ENCODE measurements at regions not wholly inside any gene's neighbourhood (a gene's known extent, or its start where the extent isn't known, plus 50 kb on each side); places are given as distances from the start of the nearest gene placed in this dataset.

DNA sequence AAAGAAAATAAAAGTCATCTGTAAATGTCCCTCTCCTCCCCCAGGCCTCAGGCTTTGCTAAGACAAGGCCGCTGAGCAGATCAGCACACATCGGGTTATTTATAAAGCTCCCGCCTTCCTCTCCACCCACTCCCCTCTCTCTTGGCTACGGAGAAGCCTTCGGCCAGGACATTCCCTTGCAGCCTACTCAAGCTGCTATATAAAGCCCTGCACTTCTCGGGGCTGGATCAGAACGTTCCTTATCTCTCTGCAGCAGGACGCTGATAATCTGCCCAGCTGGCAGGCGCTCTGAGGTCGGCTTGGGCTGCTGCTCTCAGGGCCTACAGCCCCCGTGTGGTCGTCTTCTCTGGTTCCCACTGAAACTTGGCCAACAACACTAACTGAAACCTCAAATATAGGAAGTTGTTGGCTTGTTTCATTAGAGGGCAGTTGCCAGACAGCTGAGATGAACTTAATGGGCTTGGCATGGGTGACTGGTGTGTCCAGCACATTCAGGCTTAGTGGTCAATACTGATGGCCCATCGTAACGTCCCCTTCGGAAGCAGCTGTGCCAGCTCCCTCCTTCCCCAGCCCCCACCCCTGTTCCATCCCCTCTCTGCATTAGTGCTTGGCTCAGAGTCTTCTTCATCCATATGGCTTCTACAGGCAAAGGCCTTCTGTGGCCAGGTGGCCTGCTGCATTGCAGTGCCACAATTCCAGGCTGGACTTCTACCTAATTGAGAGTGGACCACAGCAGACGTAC is 64.6 kb downstream of the IER5 start:
- H3K27ac ChIP-seq (ENCODE audit: poor library complexity, severe bottlenecking): no peak overlapping the region

DNA sequence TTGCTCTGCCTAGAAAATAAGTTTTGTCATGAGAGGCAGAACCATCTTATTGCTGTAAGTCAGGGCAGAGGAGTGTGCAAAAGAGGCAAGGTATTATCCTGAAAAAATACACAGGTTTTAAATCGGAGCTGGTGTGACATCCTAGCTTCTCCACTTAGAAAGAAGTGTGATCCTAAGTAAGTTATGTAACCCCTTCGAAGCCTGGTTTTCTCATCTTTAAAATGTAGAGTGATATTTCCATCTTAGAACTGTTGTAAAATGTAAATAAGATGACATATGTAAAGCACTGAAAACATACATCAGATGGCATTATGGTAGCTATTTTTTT is 65.1 kb downstream of the IER5 start:
- peaks cover 3% of the 10 kb centered on the region for H3K9me3 ChIP-seq (ENCODE audit: severe bottlenecking)
- DNase-seq (ENCODE audit: low spot score) (no peak), ATAC-seq (ENCODE audit: low read depth) (no peak)
- TF ChIP-seq CTCF (IDR thresholded peaks at IDR 0.05; ENCODE audit: poor library complexity, severe bottlenecking): no peak
- H3K27ac ChIP-seq (ENCODE audit: poor library complexity, severe bottlenecking): no peak overlapping the region
- no peaks in the 10 kb centered on the region for H3K36me3 ChIP-seq (ENCODE audit: low read depth)
- H3K4me1 ChIP-seq (ENCODE audit: insufficient read depth, poor library complexity, severe bottlenecking): peaks cover 6% of the 10 kb centered on the region
- no peak overlapping the region for H3K4me3 ChIP-seq (ENCODE audit: severe bottlenecking)
- no peaks in the 10 kb centered on the region for H3K27me3 ChIP-seq (ENCODE audit: insufficient read depth, poor library complexity, severe bottlenecking)

More for the DNA sequence above, 64.6 kb downstream of the IER5 start:
- TF ChIP-seq CTCF (IDR thresholded peaks at IDR 0.05; ENCODE audit: poor library complexity, severe bottlenecking): no peak
- Histone ChIP-seq H3K36me3 (ENCODE audit: low read depth) (no peaks in the 10 kb centered on the region), H3K4me3 (ENCODE audit: severe bottlenecking) (no peak overlapping the region), H3K4me1 (ENCODE audit: insufficient read depth, poor library complexity, severe bottlenecking) (peaks cover 6% of the 10 kb centered on the region), H3K9me3 (ENCODE audit: severe bottlenecking) (peaks cover 3% of the 10 kb centered on the region), H3K27me3 (ENCODE audit: insufficient read depth, poor library complexity, severe bottlenecking) (no peaks in the 10 kb centered on the region)
- ATAC-seq (ENCODE audit: low read depth) (no peak), DNase-seq (ENCODE audit: low spot score) (no peak)

GRCh38 chr1:181155339-181155738 is 66.8 kb downstream of the IER5 start:
- no peak overlapping the region for H3K27ac ChIP-seq (ENCODE audit: poor library complexity, severe bottlenecking)
- no peaks in the 10 kb centered on the region for H3K36me3 ChIP-seq (ENCODE audit: low read depth)
- H3K27me3 ChIP-seq (ENCODE audit: insufficient read depth, poor library complexity, severe bottlenecking): no peaks in the 10 kb centered on the region
- H3K4me1 ChIP-seq (ENCODE audit: insufficient read depth, poor library complexity, severe bottlenecking): peaks cover 19% of the 10 kb centered on the region
- ATAC-seq (ENCODE audit: low read depth): no peak
- no peak overlapping the region for H3K4me3 ChIP-seq (ENCODE audit: severe bottlenecking)
- TF ChIP-seq CTCF (IDR thresholded peaks at IDR 0.05; ENCODE audit: poor library complexity, severe bottlenecking): no peak
- H3K9me3 ChIP-seq (ENCODE audit: severe bottlenecking): peaks cover 3% of the 10 kb centered on the region
- no peak for DNase-seq (ENCODE audit: low spot score)

DNA sequence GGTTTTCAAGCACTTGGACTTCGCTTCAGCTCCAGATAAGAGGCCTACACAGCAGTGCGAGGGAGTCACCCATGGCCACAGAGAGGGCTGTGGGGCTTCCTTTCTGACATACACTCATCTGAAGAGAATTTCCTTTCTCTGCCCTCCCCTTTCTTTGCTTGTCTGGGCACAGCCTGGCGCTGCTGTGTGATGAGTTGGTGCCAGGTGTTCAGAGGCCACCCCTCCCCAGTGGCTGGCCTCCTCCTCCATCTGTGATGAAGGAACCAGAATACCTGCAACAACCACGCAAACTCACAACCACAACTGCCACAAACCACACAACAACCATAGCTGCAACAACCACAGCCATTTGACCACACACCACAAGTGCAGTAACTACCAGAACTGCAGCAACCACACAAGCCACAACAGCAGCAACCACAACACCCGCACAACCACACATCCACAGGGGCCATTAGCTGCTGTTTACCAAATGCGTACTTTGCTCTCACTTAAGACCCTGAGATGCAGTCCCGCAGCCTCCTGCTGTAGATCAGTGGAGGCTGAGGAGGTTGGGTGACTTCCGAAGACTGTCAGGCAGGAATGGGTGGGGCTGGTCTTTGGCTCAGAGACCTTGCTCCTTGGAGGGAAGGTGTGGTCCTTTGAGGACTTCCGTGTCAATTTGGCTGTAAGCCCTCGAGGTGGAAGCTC is 71.1 kb downstream of the IER5 start:
- Histone ChIP-seq H3K36me3 (ENCODE audit: low read depth) (no peaks in the 10 kb centered on the region), H3K27ac (ENCODE audit: poor library complexity, severe bottlenecking) (peak overlapping the region; percentile 92), H3K27me3 (ENCODE audit: insufficient read depth, poor library complexity, severe bottlenecking) (no peaks in the 10 kb centered on the region), H3K9me3 (ENCODE audit: severe bottlenecking) (peaks cover 4% of the 10 kb centered on the region), H3K4me1 (ENCODE audit: insufficient read depth, poor library complexity, severe bottlenecking) (peaks cover 21% of the 10 kb centered on the region), H3K4me3 (ENCODE audit: severe bottlenecking) (no peak overlapping the region)
- DNase-seq (ENCODE audit: low spot score): peak; percentile 91
- TF ChIP-seq CTCF (IDR thresholded peaks at IDR 0.05; ENCODE audit: poor library complexity, severe bottlenecking): no peak
- peak; percentile 100 for ATAC-seq (ENCODE audit: low read depth)

- H3K36me3 ChIP-seq (ENCODE audit: low read depth): no peaks in the 10 kb centered on the region
- no peak for ATAC-seq (ENCODE audit: low read depth)
- H3K27me3 ChIP-seq (ENCODE audit: insufficient read depth, poor library complexity, severe bottlenecking): no peaks in the 10 kb centered on the region
- H3K4me1 ChIP-seq (ENCODE audit: insufficient read depth, poor library complexity, severe bottlenecking): peaks cover 21% of the 10 kb centered on the region
- no peak for TF ChIP-seq CTCF (IDR thresholded peaks at IDR 0.05; ENCODE audit: poor library complexity, severe bottlenecking)
- peak overlapping the region; percentile 92 for H3K27ac ChIP-seq (ENCODE audit: poor library complexity, severe bottlenecking)
- peaks cover 5% of the 10 kb centered on the region for H3K9me3 ChIP-seq (ENCODE audit: severe bottlenecking)
- DNase-seq (ENCODE audit: low spot score): no peak
- H3K4me3 ChIP-seq (ENCODE audit: severe bottlenecking): no peak overlapping the region
These were observed 71.8 kb downstream of the IER5 start for GRCh38 chr1:181160322-181160721.
